ENCODE measurements at regions not wholly inside any gene's neighbourhood (a gene's known extent, or its start where the extent isn't known, plus 50 kb on each side); places are given as distances from the start of the nearest gene placed in this dataset.
A peak's percentile ranks its signal among the peaks of the same experiment; 100 is the strongest.
"Not testable (repeated sequence)": the region's sequence is repeated elsewhere in the genome, so short reads cannot be mapped to it uniquely, and the experiment has no call there.

DNA sequence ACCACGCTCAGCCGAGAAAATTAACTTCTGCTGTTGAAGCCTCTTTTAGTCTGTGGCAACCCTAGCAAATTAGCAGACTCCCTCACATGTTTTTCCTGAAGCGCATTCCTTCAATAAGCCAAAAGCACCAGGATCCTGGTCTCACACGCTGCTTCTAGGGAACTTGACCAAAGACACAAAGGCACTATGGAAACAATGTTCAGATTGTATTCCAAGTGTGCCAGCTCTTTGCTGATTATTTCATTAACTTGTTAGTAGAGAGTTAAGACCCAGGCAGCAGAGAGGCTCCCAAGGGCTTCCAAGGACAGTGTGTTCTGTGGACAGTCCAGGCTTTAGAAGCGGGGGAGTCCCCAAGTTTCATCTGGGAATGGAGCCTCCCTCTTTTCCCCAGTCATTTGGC lies 94.4 kb upstream of the BASP1 start:
- FAIRE-seq (no peak), DNase-seq (ENCODE audit: low spot score) (no peak)

DNA sequence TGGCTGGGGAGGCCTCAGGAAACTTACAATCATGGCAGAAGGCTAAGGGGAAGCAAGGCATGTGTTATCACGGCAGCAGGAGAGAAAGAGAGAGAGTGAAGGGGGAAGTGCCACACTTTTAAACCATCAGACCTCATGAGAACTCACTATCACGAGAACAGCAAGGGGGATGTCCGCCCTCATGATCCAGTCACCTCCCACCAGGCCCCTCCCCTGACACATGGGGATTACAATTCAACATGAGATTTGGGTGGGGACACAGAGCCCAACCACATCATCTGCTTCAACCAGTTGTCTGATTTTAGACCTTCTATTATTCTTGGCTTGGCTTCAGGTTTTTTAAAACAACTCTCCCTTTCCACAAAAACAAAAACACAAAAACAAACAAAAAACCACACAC lies 93.7 kb upstream of the BASP1 start:
- DNase-seq (ENCODE audit: low spot score); FAIRE-seq: not testable (repeated sequence)

DNA sequence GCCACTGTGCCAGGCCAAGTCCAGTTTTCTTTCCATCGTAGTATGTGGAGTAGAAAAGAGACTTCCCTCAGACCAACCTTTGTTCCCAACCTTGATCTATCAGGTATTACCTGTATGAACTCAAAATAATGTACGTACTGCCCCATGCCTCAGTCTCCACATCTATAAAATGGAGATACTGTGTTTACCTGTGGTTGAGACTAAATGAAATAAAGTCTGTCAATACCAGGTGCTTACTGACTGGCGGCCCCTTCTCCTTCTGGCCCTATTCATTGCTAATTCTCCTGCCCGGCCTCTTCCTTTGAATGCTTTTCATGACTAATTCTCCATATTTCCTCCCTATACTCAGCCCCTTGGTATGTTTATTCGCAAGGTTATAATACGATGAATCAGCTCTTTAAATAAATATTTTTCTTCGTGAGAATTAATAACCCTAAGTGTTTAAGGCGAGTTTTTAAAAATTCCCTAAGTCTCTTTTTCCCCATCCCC lies 89.6 kb upstream of the BASP1 start:
- no peak for FAIRE-seq
- peak; percentile 82 for DNase-seq (ENCODE audit: low spot score)

DNA sequence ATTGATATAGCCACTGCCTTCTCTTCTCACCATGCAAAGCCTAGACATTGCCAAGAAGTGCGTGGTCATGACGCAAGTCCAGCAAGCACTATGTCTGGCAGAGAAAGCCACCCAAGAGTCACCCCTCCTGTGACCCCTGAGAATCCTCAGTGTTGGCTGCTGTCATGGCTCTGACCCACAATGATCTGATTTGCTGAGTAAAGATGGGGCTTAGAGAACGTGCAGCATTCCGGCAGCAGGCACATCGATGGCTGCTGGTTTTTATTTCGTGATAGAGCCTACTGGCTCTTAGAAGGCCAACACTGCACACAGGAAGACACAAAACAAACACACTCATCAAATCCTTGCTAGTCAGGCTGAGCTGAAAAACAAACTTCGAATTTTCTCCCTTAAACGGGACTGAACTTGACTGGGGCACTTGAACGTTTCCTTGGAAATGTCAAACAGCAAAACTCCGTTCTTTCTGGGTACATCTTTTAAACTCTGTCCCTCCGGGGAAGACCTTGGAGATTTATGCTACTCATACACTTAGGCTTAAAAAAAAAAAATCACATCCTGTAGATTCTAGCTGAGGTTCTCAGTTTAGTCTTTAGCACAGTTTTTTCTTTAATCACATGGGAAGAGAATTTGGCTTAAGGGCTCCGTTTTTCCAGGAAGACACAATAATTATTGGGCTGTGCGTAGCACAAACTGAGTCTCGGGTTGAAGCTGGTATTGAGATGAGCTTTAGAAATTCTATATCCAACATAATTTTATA lies 88.2 kb upstream of the BASP1 start:
- DNase-seq (ENCODE audit: low spot score) (no peak), FAIRE-seq (no peak)

DNA sequence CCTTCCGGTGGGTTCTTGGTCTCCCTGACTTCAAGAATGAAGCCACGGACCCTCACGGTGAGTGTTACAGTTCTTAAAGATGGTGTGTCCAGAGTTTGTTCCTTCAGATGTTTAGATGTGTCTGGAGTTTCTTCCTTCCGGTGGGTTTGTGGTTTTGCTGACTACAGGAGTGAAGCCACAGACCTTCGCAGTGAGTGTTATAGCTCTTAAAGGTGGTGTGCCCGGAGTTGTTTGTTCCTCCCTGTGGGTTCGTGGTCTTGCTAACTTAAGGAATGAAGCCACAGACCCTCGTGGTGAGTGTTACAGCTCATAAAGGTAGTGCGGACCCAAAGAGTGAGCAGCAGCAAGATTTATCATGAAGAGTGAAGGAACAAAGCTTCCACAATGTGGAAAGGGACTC lies 87.1 kb upstream of the BASP1 start:
- FAIRE-seq; DNase-seq (ENCODE audit: low spot score): not testable (repeated sequence)

DNA sequence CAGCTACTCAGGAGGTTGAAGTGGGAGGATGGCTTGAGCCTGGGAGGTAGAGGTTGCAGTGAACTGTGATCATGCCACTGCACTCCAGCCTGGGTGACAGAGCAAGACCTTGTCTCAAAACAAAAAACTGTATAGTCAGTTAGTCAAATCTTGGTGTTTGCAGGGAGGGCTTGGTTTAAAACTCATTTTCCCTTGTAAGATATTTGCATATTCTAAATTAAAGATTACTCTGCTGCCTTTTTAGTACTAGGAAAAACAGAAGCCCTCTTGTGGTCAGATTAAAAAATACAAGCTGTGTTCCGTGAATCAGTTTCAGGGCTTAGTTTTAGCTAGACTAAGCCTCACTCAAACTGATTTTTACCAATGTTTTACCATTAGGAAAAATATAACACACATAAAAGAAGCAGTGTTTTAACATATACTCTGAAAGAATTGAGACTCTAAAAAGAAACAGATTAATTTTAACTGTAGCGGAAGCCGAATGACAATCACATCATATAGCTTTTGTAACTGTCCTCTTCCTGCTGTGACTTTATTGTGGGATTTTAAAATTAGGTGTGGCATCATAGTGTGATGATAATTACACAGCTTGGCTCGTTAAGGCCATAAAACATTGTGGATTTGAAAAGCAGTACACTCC lies 84.9 kb upstream of the BASP1 start:
- DNase-seq (ENCODE audit: low spot score) (no peak), FAIRE-seq (no peak)

DNA sequence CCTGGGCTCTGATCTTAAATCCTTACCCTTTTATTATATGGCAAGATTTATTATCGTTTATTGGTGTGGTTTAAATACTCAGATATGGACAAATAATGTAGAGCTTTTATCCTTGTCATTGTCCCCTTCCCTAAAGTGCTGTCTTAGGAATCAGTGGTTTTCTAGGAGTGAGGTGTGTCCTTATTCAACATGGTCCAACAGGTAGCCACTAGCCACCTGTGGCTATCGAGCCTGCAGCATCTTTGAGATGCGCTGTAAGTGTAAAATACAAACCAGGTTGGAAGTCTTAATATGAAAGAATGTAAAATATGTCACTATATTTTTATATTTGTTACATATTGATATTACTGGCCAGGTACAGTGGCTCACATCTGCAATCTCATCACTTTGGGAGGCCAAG lies 82.4 kb upstream of the BASP1 start:
- no peak for FAIRE-seq

DNA sequence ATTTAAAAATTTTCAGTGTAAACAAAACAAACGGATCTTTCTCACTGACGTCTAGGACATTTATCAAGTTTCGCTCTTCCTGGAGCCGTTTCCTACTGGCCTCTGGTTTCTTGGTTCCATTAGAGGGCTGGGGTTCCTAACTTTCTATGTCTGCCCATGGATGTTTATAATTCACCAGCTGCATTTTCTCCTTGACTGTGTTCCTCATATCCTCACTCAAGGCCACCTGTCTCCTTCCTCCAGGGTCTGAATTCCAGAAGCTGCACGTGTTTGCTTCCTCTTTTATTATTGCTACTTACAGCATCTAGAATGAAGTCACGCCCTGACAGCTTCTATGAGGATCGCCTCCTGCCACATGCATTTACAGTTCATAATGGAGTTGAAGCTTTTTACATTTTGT lies 74.1 kb upstream of the BASP1 start:
- DNase-seq (ENCODE audit: low spot score) (no peak), FAIRE-seq (no peak)

More for the DNA sequence above, 82.4 kb upstream of the BASP1 start:
- DNase-seq (ENCODE audit: low spot score), result no peak

DNA sequence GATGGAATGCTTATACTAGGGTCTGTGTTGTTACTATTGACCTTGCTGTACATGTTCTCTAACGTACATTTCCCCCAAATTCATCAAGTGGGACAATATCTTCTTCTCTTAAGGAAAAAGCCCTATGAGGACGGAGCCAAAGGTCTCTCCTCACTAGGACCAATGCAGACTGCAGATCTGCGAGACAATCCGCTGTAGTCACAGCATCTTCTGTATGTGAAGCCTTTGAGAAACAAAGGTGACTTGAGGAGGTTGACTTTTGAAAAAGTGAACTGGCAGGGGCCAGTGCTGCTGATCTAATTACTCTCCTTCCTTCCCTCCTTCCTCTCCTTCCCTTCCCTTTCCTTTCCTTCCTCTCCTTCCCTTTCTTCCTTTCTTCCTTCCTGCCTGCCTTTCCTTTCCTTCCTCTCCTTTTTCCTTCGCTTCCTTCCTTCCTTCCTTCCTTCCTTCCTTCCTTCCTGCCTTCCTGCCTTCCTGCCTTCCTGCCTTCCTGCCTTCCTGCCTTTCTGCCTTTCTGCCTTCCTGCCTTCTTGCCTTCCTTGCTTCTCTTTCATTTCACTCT lies 71.1 kb upstream of the BASP1 start:
- DNase-seq (ENCODE audit: low spot score) (no peak), FAIRE-seq (no peak)

DNA sequence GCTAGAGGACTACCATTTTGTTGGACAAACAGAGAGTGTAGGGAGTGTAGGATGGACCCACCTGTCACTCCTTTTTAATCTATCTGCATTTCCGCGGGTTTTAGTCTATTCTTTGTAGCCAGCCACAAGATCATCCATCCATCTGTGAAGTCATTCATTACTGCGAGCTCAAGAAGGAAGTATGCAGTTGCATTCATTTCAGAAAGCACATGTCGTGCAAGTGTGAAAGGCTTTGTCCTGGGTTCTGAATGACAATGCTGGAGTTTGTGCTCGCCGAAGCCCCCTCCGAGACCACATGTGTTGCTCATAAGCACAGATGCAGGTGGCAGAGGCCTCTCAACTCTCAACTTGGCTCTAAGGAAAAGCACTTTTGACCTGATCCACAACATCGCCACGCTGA lies 70.3 kb upstream of the BASP1 start:
- DNase-seq (ENCODE audit: low spot score), result no peak
- FAIRE-seq, result no peak

DNA sequence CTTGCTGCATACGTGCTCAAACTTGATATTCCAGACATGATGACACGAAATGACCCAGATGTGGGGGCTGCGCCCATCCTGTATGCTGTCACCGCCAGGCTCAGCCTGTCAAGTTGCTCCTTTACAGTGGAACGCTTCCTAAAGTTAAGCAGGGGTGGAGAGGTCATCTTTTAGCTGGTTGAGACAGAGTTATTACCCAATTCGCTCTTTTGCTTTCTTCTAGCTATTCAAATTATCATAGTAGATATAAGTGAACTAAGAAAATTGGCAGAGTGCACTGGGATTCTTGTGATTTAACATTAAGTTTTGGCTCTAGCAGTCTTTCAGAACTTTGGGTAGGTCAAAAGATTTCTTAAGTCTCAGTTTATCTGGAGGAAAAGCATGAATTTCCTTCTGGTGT lies 69.8 kb upstream of the BASP1 start:
- no peak for FAIRE-seq
- DNase-seq (ENCODE audit: low spot score), result no peak

DNA sequence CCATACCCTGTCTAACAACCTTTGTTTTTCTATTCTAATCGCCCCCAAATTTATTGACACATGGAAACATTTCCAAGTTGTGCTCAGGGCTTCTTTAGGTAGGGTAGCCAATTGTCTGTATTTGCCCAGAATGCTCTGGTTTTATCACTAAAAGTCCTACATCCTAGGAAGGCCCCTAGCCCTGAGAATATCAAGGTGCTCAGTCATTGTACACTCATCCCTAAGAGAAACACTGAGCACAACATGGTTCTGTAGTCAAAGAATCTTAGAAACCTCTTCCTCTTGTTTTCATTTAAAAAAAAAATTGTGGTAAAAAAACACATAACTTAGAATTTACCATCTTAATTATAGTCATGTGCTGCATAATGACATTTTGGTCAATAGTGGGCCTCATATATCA lies 69.0 kb upstream of the BASP1 start:
- FAIRE-seq (no peak), DNase-seq (ENCODE audit: low spot score) (no peak)

DNA sequence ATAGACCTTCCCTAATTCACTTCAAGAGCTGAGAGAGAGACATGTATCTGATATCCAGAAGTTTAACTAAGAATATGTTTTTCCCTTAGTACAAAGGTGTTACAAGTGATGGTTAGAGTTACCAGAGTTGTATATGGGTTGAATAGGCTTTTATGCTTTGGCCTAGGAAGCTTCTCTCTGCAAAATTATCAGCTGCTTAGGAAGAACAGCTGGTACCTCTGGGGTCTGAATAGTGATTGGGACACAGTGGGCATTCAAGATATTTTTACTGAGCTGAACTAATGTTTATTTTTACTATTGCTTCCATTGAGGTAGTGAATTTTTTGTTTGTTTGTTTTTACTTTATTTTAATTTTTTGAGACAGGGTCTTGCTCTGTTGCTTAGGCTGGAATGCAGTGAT lies 67.6 kb upstream of the BASP1 start:
- no peak for FAIRE-seq
- DNase-seq (ENCODE audit: low spot score), result no peak

DNA sequence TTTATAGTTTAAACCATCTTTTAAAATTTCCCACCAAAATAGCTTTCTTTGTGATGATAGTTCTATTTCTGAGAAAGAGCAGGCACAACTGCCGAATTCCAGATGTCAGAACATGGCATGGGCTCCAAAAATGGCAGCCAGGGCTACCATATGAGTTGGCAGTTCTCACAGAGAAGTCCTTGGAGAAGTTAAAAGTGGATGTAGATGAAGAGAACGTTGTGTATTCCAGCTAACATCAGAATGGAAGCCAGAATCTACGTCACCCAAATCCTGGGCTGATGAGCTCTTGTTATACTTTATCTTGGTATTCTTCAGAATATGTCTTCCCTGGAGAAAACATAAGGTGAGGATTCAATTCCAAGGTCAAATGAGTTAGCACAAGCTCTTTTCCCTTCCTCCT lies 66.9 kb upstream of the BASP1 start:
- no peak for DNase-seq (ENCODE audit: low spot score)

DNA sequence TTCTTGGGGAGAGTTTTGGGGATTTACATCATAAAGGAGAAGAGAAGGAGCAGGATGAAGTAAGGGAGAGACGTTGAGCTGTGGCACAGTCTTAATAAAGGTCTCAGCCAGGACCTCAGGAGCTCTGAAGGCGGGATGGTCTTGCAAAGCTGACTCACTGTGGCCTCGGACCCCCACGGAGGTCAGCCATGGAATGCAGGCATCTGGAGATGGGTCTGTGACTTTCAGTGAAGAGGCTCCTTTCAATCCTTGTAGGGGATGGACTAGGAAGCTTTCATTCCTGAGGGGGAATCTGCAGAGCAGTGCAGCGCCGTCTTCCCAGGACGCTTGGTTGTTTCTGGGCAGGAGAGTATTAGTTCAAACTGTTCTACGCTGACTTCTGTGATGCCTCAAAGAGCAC lies 65.7 kb upstream of the BASP1 start:
- FAIRE-seq (no peak), DNase-seq (ENCODE audit: low spot score) (no peak)

More for the DNA sequence above, 66.9 kb upstream of the BASP1 start:
- no peak for FAIRE-seq

DNA sequence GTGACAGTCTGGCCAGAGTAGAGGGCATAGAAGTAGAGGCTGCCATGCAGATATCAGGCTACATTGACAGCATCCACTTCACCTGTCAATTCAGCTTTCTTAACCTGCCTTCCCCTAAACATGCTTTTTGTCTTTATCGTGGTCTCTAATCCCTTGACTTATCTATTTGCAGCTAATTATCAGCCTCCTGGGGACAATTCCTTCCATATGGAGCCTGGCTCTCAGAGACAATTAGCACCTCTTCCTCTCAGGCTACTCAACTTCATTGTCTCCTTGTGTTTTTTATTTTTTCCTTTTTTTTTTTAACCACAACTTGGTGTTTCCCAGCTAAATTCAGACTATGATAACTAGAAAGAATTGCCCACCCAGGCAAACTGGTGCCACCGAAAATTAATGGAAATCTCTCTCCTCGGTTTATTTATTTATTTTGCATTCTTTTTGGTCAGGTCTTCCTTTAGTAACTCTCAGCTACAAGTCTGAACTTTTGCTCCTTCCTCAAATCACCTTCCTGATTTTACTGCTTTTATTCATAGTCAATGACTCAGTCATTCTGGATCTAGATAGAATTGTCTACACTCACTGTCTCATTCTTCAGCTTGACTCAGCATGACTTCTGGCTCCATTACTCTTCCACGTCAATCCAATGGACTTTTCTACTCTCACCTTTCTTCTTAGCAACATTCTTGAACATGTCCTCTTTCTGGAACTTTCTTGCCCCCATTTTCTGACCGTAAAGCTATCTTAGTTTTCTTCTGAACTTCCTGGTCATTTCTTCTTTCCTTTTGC lies 63.0 kb upstream of the BASP1 start:
- no peak for FAIRE-seq
- peak; percentile 50 for DNase-seq (ENCODE audit: low spot score)

DNA sequence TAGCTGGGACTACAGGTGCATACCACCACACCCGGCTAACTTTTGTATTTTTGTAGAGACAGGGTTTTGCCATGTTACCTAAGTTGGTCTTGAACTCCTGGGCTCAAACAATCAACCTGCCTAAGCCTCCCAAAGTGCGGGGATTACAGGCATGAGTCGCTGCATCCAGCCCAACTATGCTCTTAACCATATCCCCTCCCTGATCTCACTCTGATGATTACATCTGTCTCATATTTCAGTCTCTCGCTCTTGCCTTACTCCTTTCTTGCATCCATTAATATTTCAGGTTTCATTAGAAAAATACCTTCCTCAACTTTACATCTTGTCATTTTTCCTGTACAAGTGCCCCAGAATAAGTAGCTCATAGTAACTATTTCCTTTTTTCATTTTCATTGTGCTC lies 61.0 kb upstream of the BASP1 start:
- no peak for FAIRE-seq
- no peak for DNase-seq (ENCODE audit: low spot score)

DNA sequence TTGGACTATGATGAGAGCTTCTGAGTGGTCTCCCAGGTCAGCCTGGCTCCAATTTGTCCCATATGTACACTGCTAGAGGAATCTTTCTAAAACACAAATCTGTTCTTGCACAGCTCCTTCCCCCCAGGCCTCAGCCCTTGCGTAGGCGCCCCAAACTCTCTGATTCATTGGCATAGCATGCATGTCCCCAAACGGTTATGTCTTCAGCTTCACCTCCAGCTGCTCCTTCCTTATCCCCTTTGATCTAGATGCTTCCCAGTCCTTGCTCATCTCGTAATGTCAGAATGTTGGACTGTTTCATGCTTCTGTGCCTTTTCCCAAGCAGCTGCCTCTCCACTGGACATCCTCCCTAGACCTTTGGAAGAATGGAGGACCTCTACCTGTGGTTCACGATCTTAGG lies 60.1 kb upstream of the BASP1 start:
- FAIRE-seq, result no peak
- DNase-seq (ENCODE audit: low spot score), result no peak

DNA sequence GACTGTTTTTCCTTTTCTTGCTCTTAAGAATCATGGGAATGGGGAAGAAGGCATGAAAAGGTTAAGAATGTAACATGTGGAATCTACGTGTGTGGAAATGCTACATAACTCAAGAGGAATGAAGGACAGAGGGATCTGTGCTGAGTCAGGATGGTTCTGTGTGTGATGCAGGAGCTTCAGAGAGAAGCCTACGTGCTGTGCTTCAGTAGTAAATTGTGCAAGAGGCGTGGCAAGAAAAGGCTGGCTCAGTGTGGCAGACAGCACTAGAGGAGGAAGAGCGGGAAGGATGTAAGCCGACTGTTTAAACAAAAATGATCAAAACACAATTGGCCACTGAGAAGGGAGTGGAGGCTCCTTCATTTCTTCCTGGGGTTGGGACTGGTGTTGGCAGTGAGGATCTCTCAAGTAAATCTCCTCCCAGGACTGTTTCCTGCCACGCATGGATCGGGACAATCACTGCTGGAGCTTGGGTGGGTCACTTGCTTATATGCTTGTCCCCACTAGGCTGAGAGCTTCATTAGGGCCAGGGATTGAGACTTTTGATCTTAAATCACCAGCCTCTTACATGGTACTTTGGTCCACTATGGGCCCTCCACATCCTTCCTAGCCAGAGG lies 59.4 kb upstream of the BASP1 start:
- no peak for FAIRE-seq
- DNase-seq (ENCODE audit: low spot score), result peak; percentile 45

DNA sequence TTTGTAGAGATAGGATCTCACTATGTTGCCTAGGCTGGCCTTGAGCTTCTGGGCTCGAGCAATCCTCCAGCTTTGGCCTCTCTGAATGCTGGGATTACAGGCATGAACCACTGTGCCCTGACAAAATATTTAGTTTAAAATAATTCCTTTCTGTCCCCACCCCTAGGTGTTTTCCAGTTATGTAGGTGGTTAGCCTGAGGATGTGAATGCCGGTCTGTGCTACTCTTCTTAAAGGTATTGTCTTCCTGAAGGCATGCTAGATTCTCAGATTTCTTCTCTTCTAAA lies 56.7 kb upstream of the BASP1 start:
- FAIRE-seq (no peak), DNase-seq (ENCODE audit: low spot score) (no peak)

DNA sequence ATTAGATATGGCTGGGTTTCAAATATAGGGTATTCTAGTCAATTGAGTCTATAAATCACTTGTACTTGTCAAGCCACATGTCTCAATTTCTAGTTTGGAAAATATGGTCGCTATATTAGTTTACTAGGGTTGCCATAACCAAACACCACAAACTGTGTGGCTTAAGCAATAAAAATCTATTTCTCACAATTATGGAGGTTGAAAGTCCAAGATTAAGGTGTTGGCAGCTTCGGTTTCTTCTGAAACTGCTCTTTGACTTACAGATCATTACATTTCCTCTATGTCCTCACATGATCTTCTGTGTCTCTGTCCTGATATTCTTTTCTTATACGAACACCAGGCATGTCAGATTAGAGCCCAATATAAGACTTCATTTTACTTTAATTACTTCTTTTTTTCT lies 55.8 kb upstream of the BASP1 start:
- DNase-seq (ENCODE audit: low spot score) (no peak), FAIRE-seq (no peak)

DNA sequence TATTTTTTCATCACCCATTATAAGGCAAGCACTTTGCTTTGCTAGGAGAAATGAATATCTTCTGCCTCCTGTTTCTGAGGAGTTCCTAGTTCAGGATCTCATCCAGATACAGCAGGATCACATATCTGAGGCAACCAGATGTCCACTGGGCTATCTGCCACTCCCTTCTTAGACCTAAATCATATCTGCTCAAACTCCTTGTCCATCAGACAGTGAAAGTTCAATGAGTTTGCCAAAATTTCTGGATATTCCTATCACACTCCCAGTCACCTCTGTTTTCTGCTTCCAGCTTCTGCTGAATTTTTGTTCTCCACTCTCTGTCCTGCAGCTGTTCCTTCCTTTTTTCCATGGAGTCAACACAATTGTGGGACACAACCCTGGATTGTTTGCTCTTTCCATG lies 54.2 kb upstream of the BASP1 start:
- FAIRE-seq (no peak), DNase-seq (ENCODE audit: low spot score) (no peak)

Data from urothelium cell line (cell line).